ENCODE measurements at regions not wholly inside any gene's neighbourhood (a gene's known extent, or its start where the extent isn't known, plus 50 kb on each side); places are given as distances from the start of the nearest gene placed in this dataset.

- TF ChIP-seq CTCF (conservative IDR thresholded peaks at IDR 0.05 in 1 of 2, IDR thresholded peaks at IDR 0.05 in 1 of 2; ENCODE audit: low read depth in 1 of 2, low read length in 2 of 2): no peak
- no peak for TF ChIP-seq EZH2 (IDR thresholded peaks at IDR 0.05; ENCODE audit: low read length, missing control alignments)
Observed at GRCh38 chr6:108768166-108768555, 80.1 kb upstream of the ARMC2 start.
